ENCODE measurements at regions not wholly inside any gene's neighbourhood (a gene's known extent, or its start where the extent isn't known, plus 50 kb on each side); places are given as distances from the start of the nearest gene placed in this dataset.

DNA sequence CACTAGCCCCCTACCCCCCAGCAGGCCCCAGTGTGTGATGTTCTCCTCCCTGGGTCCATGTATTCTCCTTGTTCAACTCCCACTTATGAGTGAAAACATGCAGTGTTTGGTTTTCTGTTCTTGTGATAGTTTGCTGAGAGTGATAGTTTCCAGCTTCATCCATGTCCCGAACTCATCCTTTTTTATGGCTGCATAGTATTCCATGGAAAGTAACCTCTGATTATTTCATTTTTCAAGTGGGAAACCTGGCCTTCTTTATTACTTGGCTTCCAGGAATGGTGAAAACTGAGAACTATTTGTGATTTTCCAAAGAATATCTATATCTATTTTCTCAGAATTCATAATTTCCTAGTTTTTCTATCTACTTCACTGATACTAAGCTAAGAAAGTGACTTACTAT, 235.0 kb downstream of the MTERF1 start:
- H3K4me3 ChIP-seq (replicated peaks in 1 of 3; ENCODE audit: insufficient read depth in 1 of 3, low read depth in 2 of 3, low read length in 3 of 3), result no peak overlapping the region
- WGBS (ENCODE audit: low lambda C conversion rate), result 42% methylated on average over 1 of the region's 1 CpG
- BruUV-seq (replicated peaks), result no TSS peak
- no peaks in the 10 kb centered on the region for H4K20me1 ChIP-seq (ENCODE audit: insufficient read depth, low read length)
- H3K27ac ChIP-seq (ENCODE audit: extremely low read length, insufficient read depth, low read length), result no peak overlapping the region
- intact Hi-C loops (cut with micrococcal nuclease; ENCODE audit: unreplicated experiment) (no loop called here), in situ Hi-C loops (cut with HindIII; ENCODE audit: extremely low pct_ligation_motif_present, low pct_unique_long_range_greater_than_20kb) (no loop called here)
- no peaks in the 10 kb centered on the region for H3K79me2 ChIP-seq (ENCODE audit: insufficient read depth, low read length)
- ATAC-seq, result no peak
- no peak for TF ChIP-seq JUN (CRISPR knock-in tag; IDR thresholded peaks at IDR 0.05)
- TF ChIP-seq PCBP2 (optimal IDR thresholded peaks at IDR 0.05; ENCODE audit: low read depth, low read length, poor library complexity, severe bottlenecking), result no peak
- TF ChIP-seq STAT5B (CRISPR knock-in tag; IDR thresholded peaks at IDR 0.05), result no peak
- no peak for TF ChIP-seq ZNF180 (CRISPR knock-in tag; IDR thresholded peaks at IDR 0.05; ENCODE audit: borderline replicate concordance, low read depth)
- no peak for TF ChIP-seq ZNF605 (CRISPR knock-in tag; IDR thresholded peaks at IDR 0.05)
- TF ChIP-seq NR2F1 (CRISPR knock-in tag; IDR thresholded peaks at IDR 0.05), result no peak
- no peak for TF ChIP-seq ZNF879 (CRISPR knock-in tag; IDR thresholded peaks at IDR 0.05)
- TF ChIP-seq ZNF775 (CRISPR knock-in tag; IDR thresholded peaks at IDR 0.05; ENCODE audit: borderline replicate concordance), result no peak
- no peak for TF ChIP-seq ETV6 (CRISPR knock-in tag; conservative IDR thresholded peaks at IDR 0.05)
- no peak overlapping the region for H3K4me2 ChIP-seq (ENCODE audit: low read depth, low read length)
- no peak for DNase-seq (ENCODE audit: low spot score)
- H3K36me3 ChIP-seq (replicated peaks in 1 of 2; ENCODE audit: control insufficient read depth in 1 of 2, insufficient read depth in 2 of 2, low read length in 2 of 2), result no peaks in the 10 kb centered on the region
- no peak overlapping the region for H3K9ac ChIP-seq (ENCODE audit: insufficient read depth, low read depth, low read length)
- ChIA-PET POLR2A (no interaction called here), CTCF (ENCODE audit: low intra/inter-chr PET ratio, low total read pairs) (no interaction called here)
- 0 out of 5 replicates have a peak, but pooled peaks cover 0 to 2% of the 10 kb centered on the region in 2 experiments for H3K27me3 ChIP-seq (ENCODE audit: control insufficient read depth in 1 of 2, insufficient read depth in 2 of 2, low read length in 2 of 2)
- no peaks in the 10 kb centered on the region for H3K9me3 ChIP-seq (ENCODE audit: low read length)
- no peak overlapping the region for H2AFZ ChIP-seq (ENCODE audit: low read length)
- FAIRE-seq, result no peak
- H3K4me1 ChIP-seq (ENCODE audit: insufficient read depth, low read length), result no peaks in the 10 kb centered on the region

DNA sequence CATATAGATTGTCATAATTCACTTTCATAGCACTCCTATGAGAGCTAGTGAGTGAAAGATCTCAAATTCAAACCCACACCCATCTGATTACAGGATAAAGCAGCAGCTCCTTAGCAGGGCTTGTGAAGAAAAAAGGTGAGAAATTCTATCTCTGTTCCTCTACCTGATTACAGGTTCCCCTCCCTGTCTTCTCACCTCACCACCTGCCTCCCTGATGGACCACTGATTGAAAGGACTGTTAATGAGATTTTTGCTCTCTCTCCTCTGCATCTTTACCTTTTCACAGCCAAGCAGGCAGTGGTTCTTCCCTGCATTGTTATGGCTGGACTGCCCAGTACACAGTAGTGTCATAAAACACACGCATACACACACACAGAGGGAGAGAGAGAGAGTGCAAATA, 228.5 kb downstream of the MTERF1 start:
- Histone ChIP-seq H3K4me2 (ENCODE audit: low read depth, low read length) (no peak overlapping the region), H3K79me2 (ENCODE audit: insufficient read depth, low read length) (no peaks in the 10 kb centered on the region), H3K9me3 (ENCODE audit: low read length) (no peaks in the 10 kb centered on the region), H3K4me3 (replicated peaks in 1 of 3; ENCODE audit: insufficient read depth in 1 of 3, low read depth in 2 of 3, low read length in 3 of 3) (no peak overlapping the region), H3K4me1 (ENCODE audit: insufficient read depth, low read length) (no peaks in the 10 kb centered on the region), H3K27ac (ENCODE audit: extremely low read length, insufficient read depth, low read length) (no peak overlapping the region), H3K36me3 (replicated peaks in 1 of 2; ENCODE audit: control insufficient read depth in 1 of 2, insufficient read depth in 2 of 2, low read length in 2 of 2) (no peaks in the 10 kb centered on the region), H3K27me3 (ENCODE audit: control insufficient read depth in 1 of 2, insufficient read depth in 2 of 2, low read length in 2 of 2) (no peaks in the 10 kb centered on the region), H3K9ac (ENCODE audit: insufficient read depth, low read depth, low read length) (no peak overlapping the region), H4K20me1 (ENCODE audit: insufficient read depth, low read length) (no peaks in the 10 kb centered on the region), H2AFZ (ENCODE audit: low read length) (no peak overlapping the region)
- 0% methylated on average over 1 of the region's 1 CpG for WGBS (ENCODE audit: low lambda C conversion rate)
- DNase-seq (ENCODE audit: low spot score) (no peak), FAIRE-seq (no peak), ATAC-seq (no peak)
- in situ Hi-C loops (cut with HindIII; ENCODE audit: extremely low pct_ligation_motif_present, low pct_unique_long_range_greater_than_20kb), result no loop called here
- intact Hi-C loops (cut with micrococcal nuclease; ENCODE audit: unreplicated experiment), result no loop called here
- no TSS peak for BruUV-seq (replicated peaks)
- ChIA-PET POLR2A (no interaction called here), CTCF (ENCODE audit: low intra/inter-chr PET ratio, low total read pairs) (no interaction called here)
- TF ChIP-seq, protein P1, sequence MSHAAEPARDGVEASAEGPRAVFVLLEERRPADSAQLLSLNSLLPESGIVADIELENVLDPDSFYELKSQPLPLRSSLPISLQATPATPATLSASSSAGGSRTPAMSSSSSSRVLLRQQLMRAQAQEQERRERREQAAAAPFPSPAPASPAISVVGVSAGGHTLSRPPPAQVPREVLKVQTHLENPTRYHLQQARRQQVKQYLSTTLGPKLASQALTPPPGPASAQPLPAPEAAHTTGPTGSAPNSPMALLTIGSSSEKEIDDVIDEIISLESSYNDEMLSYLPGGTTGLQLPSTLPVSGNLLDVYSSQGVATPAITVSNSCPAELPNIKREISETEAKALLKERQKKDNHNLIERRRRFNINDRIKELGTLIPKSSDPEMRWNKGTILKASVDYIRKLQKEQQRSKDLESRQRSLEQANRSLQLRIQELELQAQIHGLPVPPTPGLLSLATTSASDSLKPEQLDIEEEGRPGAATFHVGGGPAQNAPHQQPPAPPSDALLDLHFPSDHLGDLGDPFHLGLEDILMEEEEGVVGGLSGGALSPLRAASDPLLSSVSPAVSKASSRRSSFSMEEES (CRISPR knock-in tag; IDR thresholded peaks at IDR 0.05), result no peak
- TF ChIP-seq THAP11 (CRISPR knock-in tag; IDR thresholded peaks at IDR 0.05) (no peak), SIN3B (IDR thresholded peaks at IDR 0.05; ENCODE audit: low read length) (no peak)
- TF ChIP-seq, protein P2, sequence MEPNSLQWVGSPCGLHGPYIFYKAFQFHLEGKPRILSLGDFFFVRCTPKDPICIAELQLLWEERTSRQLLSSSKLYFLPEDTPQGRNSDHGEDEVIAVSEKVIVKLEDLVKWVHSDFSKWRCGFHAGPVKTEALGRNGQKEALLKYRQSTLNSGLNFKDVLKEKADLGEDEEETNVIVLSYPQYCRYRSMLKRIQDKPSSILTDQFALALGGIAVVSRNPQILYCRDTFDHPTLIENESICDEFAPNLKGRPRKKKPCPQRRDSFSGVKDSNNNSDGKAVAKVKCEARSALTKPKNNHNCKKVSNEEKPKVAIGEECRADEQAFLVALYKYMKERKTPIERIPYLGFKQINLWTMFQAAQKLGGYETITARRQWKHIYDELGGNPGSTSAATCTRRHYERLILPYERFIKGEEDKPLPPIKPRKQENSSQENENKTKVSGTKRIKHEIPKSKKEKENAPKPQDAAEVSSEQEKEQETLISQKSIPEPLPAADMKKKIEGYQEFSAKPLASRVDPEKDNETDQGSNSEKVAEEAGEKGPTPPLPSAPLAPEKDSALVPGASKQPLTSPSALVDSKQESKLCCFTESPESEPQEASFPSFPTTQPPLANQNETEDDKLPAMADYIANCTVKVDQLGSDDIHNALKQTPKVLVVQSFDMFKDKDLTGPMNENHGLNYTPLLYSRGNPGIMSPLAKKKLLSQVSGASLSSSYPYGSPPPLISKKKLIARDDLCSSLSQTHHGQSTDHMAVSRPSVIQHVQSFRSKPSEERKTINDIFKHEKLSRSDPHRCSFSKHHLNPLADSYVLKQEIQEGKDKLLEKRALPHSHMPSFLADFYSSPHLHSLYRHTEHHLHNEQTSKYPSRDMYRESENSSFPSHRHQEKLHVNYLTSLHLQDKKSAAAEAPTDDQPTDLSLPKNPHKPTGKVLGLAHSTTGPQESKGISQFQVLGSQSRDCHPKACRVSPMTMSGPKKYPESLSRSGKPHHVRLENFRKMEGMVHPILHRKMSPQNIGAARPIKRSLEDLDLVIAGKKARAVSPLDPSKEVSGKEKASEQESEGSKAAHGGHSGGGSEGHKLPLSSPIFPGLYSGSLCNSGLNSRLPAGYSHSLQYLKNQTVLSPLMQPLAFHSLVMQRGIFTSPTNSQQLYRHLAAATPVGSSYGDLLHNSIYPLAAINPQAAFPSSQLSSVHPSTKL (CRISPR knock-in tag; IDR thresholded peaks at IDR 0.05), result no peak
- TF ChIP-seq, protein P3, sequence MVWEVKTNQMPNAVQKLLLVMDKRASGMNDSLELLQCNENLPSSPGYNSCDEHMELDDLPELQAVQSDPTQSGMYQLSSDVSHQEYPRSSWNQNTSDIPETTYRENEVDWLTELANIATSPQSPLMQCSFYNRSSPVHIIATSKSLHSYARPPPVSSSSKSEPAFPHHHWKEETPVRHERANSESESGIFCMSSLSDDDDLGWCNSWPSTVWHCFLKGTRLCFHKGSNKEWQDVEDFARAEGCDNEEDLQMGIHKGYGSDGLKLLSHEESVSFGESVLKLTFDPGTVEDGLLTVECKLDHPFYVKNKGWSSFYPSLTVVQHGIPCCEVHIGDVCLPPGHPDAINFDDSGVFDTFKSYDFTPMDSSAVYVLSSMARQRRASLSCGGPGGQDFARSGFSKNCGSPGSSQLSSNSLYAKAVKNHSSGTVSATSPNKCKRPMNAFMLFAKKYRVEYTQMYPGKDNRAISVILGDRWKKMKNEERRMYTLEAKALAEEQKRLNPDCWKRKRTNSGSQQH (CRISPR knock-in tag; IDR thresholded peaks at IDR 0.05; ENCODE audit: low read depth), result no peak

Measured in HepG2 (cell line).